ENCODE measurements at regions not wholly inside any gene's neighbourhood (a gene's known extent, or its start where the extent isn't known, plus 50 kb on each side); places are given as distances from the start of the nearest gene placed in this dataset.
"Not testable (repeated sequence)": the region's sequence is repeated elsewhere in the genome, so short reads cannot be mapped to it uniquely, and the experiment has no call there.

DNA sequence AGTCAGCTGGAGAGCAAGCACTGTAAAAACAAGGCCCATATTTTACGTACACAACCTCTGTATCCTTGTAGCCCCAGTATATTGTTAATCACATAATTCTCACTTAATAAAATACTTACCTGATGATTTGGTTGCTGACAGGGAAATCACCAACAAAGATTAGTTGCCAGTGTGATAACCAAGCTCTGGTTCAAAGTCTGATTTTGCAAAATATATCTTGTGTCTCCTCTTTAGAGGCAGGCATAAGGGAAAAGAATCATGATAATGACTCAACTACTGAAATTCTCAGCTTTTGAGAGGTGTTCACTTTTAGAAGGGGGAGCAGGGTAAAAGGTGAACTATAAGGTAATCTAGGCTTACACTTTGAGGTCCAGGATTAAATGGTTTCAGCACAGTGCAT lies 351.1 kb upstream of the CD180 start:
- intact Hi-C loops (cut with DNase I), result no loop called here
- no peak overlapping the region for H3K4me3 ChIP-seq (replicated peaks in 1 of 3)
- H3K27me3 ChIP-seq, result no peaks in the 10 kb centered on the region
- H3K27ac ChIP-seq, result no peak overlapping the region
- no peaks in the 10 kb centered on the region for H3K9me3 ChIP-seq
- DNase-seq, result no peak
- TF ChIP-seq, protein P1, sequence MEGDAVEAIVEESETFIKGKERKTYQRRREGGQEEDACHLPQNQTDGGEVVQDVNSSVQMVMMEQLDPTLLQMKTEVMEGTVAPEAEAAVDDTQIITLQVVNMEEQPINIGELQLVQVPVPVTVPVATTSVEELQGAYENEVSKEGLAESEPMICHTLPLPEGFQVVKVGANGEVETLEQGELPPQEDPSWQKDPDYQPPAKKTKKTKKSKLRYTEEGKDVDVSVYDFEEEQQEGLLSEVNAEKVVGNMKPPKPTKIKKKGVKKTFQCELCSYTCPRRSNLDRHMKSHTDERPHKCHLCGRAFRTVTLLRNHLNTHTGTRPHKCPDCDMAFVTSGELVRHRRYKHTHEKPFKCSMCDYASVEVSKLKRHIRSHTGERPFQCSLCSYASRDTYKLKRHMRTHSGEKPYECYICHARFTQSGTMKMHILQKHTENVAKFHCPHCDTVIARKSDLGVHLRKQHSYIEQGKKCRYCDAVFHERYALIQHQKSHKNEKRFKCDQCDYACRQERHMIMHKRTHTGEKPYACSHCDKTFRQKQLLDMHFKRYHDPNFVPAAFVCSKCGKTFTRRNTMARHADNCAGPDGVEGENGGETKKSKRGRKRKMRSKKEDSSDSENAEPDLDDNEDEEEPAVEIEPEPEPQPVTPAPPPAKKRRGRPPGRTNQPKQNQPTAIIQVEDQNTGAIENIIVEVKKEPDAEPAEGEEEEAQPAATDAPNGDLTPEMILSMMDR (IDR thresholded peaks at IDR 0.05), result no peak
- no peak for TF ChIP-seq POLR2A (IDR thresholded peaks at IDR 0.05)
- WGBS, 2 donors, result 90 to 96% methylated on average over 1 of the region's 1 CpG
- no peaks in the 10 kb centered on the region for H3K36me3 ChIP-seq
- H3K4me1 ChIP-seq, result no peaks in the 10 kb centered on the region

DNA sequence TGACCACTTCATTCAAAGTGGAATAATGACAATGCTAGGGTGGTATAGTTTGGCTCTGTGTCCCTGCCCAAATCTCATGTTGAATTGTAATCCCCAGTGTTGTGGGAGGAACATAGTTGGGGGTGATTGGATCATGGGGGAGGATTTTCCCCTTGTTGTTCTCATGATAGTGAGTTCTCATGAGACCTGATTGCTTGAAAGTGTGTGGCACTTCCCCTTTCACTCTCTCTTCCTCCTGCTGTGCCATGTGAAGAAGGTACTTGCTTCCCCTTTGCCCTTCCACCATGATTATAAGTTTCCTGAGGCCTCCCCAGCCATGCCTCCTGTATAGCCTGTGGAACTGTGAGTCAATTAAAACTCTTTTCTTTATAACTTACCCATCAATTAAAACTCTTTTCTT lies 348.3 kb upstream of the CD180 start:
- intact Hi-C loops (cut with DNase I); H3K9me3 ChIP-seq; H3K4me1 ChIP-seq; H3K27ac ChIP-seq; DNase-seq; H3K36me3 ChIP-seq; H3K4me3 ChIP-seq (replicated peaks in 1 of 3); H3K27me3 ChIP-seq: not testable (repeated sequence)

DNA sequence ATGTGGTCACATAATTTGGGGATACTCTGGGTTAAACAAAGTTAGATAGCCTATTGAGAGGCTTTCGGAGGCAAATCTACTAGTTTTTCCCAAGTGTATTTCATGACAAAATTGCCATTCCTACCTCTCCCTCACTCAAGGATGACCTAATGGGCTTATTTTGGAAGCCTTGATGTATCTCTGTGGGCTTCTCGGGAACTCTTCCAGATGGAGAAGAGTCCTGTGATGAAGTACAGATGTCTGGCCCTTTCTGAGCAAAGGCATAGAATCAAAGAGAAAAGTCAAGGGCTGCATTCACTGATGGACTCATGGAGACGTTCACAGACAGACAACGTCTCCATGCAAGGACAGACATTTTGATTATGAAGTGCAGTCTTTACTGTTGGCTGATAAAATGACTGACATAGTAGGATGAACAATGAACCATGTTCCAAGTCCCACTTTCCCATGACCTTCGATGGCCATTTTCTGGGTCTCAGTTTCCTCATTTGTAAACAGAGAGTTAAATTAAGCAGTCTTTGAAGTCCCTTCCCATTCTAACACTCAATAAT lies 347.2 kb upstream of the CD180 start:
- WGBS, 2 donors, result 75 to 77% methylated on average over 5 of the region's 5 CpGs
- H3K9me3 ChIP-seq, result no peaks in the 10 kb centered on the region
- TF ChIP-seq POLR2A (IDR thresholded peaks at IDR 0.05), result no peak
- TF ChIP-seq, protein P1 (IDR thresholded peaks at IDR 0.05), result no peak
- no peaks in the 10 kb centered on the region for H3K27me3 ChIP-seq
- no peak overlapping the region for H3K27ac ChIP-seq
- intact Hi-C loops (cut with DNase I), result no loop called here
- H3K4me3 ChIP-seq (replicated peaks in 1 of 3), result no peak overlapping the region
- H3K36me3 ChIP-seq, result no peaks in the 10 kb centered on the region
- H3K4me1 ChIP-seq, result no peaks in the 10 kb centered on the region
- no peak for DNase-seq

DNA sequence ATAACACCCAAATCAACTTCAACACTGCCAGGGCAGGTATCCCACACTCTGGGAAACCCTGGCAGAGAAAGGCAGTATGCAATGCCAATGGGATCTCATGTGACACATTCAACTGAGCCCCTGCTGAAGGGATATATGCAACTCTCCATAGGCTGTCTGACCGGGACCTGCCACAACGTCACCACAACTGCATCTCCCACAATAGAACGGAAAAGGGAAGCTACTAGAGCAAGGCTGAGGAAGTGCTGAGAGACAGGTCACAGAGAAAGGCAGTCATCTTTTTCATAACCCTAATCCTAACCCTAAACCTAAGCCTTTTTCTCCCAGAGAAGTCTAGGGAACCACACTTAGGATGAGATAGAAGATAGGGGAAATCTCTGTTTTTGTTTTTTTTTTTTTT lies 345.9 kb upstream of the CD180 start:
- H3K9me3 ChIP-seq, result no peaks in the 10 kb centered on the region
- H3K27me3 ChIP-seq, result no peaks in the 10 kb centered on the region
- DNase-seq, result no peak
- H3K4me1 ChIP-seq, result peaks cover 4 to 10% of the 10 kb centered on the region in 2 donors
- H3K27ac ChIP-seq, result no peak overlapping the region
- TF ChIP-seq POLR2A (IDR thresholded peaks at IDR 0.05), result no peak
- TF ChIP-seq, protein P1 (IDR thresholded peaks at IDR 0.05), result no peak
- 62 to 86% methylated on average over 3 of the region's 3 CpGs for WGBS, 2 donors
- intact Hi-C loops (cut with DNase I), result no loop called here
- no peaks in the 10 kb centered on the region for H3K36me3 ChIP-seq
- H3K4me3 ChIP-seq (replicated peaks in 1 of 3), result no peak overlapping the region

DNA sequence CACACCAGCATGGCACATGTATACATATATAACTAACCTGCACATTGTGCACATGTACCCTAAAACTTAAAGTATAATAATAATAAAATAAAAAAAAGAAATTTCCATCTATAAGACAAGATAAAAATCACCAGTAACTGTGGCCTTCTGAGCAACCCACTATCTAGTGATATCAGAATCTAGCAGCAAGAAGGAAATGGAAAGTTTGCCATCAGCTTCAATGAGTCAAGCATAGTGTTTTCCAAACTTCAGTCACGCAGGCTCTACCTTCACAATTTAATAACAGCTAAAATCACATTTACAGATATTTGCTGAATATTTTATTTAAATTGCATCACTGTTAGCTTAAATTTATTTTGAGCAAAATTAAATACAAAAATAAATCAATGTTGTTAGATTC lies 345.3 kb upstream of the CD180 start:
- Histone ChIP-seq H3K27ac (no peak overlapping the region), H3K9me3 (no peaks in the 10 kb centered on the region), H3K36me3 (no peaks in the 10 kb centered on the region), H3K4me1 (peaks cover 4 to 10% of the 10 kb centered on the region in 2 donors), H3K27me3 (no peaks in the 10 kb centered on the region), H3K4me3 (replicated peaks in 1 of 3) (no peak overlapping the region)
- WGBS, 2 donors, result 92 to 98% methylated on average over 1 of the region's 1 CpG
- intact Hi-C loops (cut with DNase I), result no loop called here
- DNase-seq, result no peak
- TF ChIP-seq POLR2A (IDR thresholded peaks at IDR 0.05), result no peak
- TF ChIP-seq, protein P1 (IDR thresholded peaks at IDR 0.05), result no peak
